PC-3 (cell line): ENCODE measurements at regions not wholly inside any gene's neighbourhood (a gene's known extent, or its start where the extent isn't known, plus 50 kb on each side); places are given as distances from the start of the nearest gene placed in this dataset.

Experiments
- ATAC-seq: fragments of 200-7000 bp; cut with Tn5 transposase; 2 replicates; pipeline ENCODE4 v1.9.1; 2020; ENCODE audit warnings: mild to moderate bottlenecking, moderate library complexity
- BruUV-seq: library from RNA; stranded (reverse); fragments of 400-500 nt; replicated peaks from 2 replicates; lab custom pipeline; 2021; lab: Mats Ljungman, UMichigan
- CTCF ChIA-PET: fragments of 300-600 bp; sonication (Branson Sonifier 250); formaldehyde crosslinking; loops from one replicate; lab custom pipeline; 2022; ENCODE audit warnings: antibody characterized with exemption; lab: Charles Lee
- POLR2A ChIA-PET: fragments of 300-600 bp; sonication (Branson Sonifier 250); formaldehyde crosslinking; loops from one replicate; lab custom pipeline; 2022; ENCODE audit warnings: antibody characterized with exemption; ENCODE audit not compliant: unreplicated experiment; lab: Charles Lee
- DNase-seq: peaks from one replicate; pipeline ENCODE4 v3.0.0-alpha.2; 2015
- H2AFZ ChIP-seq: fragments of 300-600 bp; sonication (generic); 2 replicates; pipeline ENCODE4 v1.6.0; 2016; ENCODE audit warnings: antibody characterized with exemption, low read length
- H3F3A ChIP-seq: fragments of 300-600 bp; sonication (generic); one replicate; pipeline ENCODE4 v1.6.0; 2017; ENCODE audit warnings: antibody characterized with exemption, low read length, control low read depth, mild to moderate bottlenecking; ENCODE audit not compliant: unreplicated experiment
- H3K27ac ChIP-seq: fragments of 300-600 bp; sonication (generic); 2 replicates; pipeline ENCODE4 v1.5.1; 2016; ENCODE audit warnings: mild to moderate bottlenecking, low read length
- H3K27me3 ChIP-seq: fragments of 300-600 bp; sonication (generic); 2 replicates; pipeline ENCODE4 v1.6.1; 2016; ENCODE audit warnings: low read length, mixed read lengths
- H3K36me3 ChIP-seq: fragments of 300-600 bp; sonication (generic); 2 replicates; pipeline ENCODE4 v1.6.1; 2016; ENCODE audit warnings: low read depth, mixed run types, low read length, mixed read lengths
- H3K4me1 ChIP-seq: fragments of 300-600 bp; sonication (generic); 2 replicates; pipeline ENCODE4 v1.5.1; 2016; ENCODE audit warnings: low read length; ENCODE audit not compliant: insufficient read depth
- H3K4me2 ChIP-seq: fragments of 300-600 bp; sonication (generic); 2 replicates; pipeline ENCODE4 v1.6.0; 2016; ENCODE audit warnings: low read length
- H3K4me3 ChIP-seq: fragments of 300-600 bp; sonication (generic); 2 replicates; pipeline ENCODE4 v1.5.1; 2016; ENCODE audit warnings: mild to moderate bottlenecking, low read length, mixed read lengths
- H3K79me2 ChIP-seq: fragments of 300-600 bp; sonication (generic); 2 replicates; pipeline ENCODE4 v1.6.1; 2017; ENCODE audit warnings: low read length, mixed read lengths
- H3K9ac ChIP-seq: fragments of 300-600 bp; sonication (generic); 2 replicates; pipeline ENCODE4 v1.6.0; 2016; ENCODE audit warnings: mild to moderate bottlenecking, low read length
- H3K9me2 ChIP-seq: fragments of 300-600 bp; sonication (generic); replicated peaks from 2 replicates; pipeline ENCODE4 v1.6.1; 2016; ENCODE audit warnings: mixed run types, low read length, mixed read lengths
- H3K9me3 ChIP-seq: fragments of 300-600 bp; sonication (generic); 2 replicates; pipeline ENCODE4 v1.6.1; 2016; ENCODE audit warnings: low read length, mixed read lengths
- H4K20me1 ChIP-seq: fragments of 300-600 bp; sonication (generic); 2 replicates; pipeline ENCODE4 v1.6.1; 2016; ENCODE audit warnings: low read length, mixed read lengths
- EZH2 ChIP-seq: fragments of 300-600 bp; sonication (generic); IDR thresholded peaks from one replicate; pipeline ENCODE4 v1.6.1; 2017; ENCODE audit warnings: antibody characterized with exemption, mild to moderate bottlenecking, low read length; ENCODE audit not compliant: unreplicated experiment
- EZH2phosphoT487 ChIP-seq: fragments of 300-600 bp; sonication (generic); IDR thresholded peaks from 2 replicates; pipeline ENCODE4 v1.6.1; 2018; ENCODE audit warnings: mild to moderate bottlenecking, antibody characterized with exemption, low read length, borderline replicate concordance
- intact Hi-C: fragments of 100-400 bp; cut with micrococcal nuclease; formaldehyde crosslinking; loops from 2 replicates; pipeline ENCODE4 v1.9.0; 2023
- TF ChIP-seq, protein P1 (sequence below): fragments of 300-600 bp; sonication (generic); conservative IDR thresholded peaks from 2 replicates; pipeline ENCODE4 v1.5.1; 2017; ENCODE audit warnings: antibody characterized with exemption, low read depth, mild to moderate bottlenecking, low read length

DNA sequence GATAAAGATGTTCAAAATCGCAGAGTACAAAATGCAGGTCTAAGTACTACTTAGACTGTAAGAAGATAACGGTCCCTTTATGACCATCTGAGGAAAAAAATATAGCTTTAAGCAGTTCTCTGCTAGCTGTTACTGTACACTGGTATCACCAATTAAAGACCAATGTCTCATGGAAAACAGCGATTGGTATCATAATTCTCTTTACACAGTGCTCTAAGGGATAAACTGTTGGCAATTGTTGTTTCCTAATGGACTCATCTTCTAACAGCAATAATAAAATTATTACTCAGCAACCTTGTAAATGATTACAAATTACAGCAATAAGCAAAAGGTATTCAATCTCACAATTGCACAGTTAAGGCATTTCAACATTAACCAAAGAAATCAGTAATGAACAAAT, 142.2 kb upstream of the DLGAP1 start:
- intact Hi-C loops: no loop called here
- Histone ChIP-seq H3K9ac (no peak overlapping the region), H3K9me3 (peaks cover 15% of the 10 kb centered on the region; the same call in 1 of the 2 replicates), H3F3A (no peaks in the 10 kb centered on the region), H3K79me2 (no peaks in the 10 kb centered on the region), H3K4me3 (no peak overlapping the region), H4K20me1 (no peaks in the 10 kb centered on the region), H3K27ac (no peak overlapping the region), H3K4me1 (no peaks in the 10 kb centered on the region), H2AFZ (no peak overlapping the region), H3K36me3 (no peaks in the 10 kb centered on the region), H3K27me3 (no peaks in the 10 kb centered on the region), H3K4me2 (no peak overlapping the region), H3K9me2 (no peaks in the 10 kb centered on the region)
- no TSS peak for BruUV-seq
- ATAC-seq: no peak
- no peak for DNase-seq
- ChIA-PET CTCF (no interaction called here), POLR2A (no interaction called here)
- TF ChIP-seq EZH2phosphoT487 (no peak), EZH2 (no peak)
- TF ChIP-seq, protein P1, sequence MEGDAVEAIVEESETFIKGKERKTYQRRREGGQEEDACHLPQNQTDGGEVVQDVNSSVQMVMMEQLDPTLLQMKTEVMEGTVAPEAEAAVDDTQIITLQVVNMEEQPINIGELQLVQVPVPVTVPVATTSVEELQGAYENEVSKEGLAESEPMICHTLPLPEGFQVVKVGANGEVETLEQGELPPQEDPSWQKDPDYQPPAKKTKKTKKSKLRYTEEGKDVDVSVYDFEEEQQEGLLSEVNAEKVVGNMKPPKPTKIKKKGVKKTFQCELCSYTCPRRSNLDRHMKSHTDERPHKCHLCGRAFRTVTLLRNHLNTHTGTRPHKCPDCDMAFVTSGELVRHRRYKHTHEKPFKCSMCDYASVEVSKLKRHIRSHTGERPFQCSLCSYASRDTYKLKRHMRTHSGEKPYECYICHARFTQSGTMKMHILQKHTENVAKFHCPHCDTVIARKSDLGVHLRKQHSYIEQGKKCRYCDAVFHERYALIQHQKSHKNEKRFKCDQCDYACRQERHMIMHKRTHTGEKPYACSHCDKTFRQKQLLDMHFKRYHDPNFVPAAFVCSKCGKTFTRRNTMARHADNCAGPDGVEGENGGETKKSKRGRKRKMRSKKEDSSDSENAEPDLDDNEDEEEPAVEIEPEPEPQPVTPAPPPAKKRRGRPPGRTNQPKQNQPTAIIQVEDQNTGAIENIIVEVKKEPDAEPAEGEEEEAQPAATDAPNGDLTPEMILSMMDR: no peak

DNA sequence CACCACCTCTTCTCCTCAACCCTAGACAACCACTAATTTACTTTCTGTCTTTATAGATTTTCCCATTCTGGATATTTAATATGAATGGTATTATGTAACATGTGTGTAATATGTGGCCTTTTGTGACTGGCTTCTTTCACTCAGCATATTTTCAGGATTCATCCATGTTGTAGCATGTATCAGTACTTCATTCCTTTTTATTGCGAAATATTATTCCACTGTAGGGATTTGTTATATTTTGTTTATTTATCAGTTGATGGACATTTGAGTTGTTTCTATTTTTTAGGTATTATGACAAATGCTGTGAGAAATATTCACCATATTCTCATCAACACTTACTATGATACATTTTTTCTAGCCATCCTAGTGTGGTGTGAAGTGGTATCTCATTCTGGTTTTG, 138.8 kb upstream of the DLGAP1 start:
- DNase-seq (no peak), ATAC-seq (no peak)
- Histone ChIP-seq H3K36me3 (no peaks in the 10 kb centered on the region), H3K4me2 (no peak overlapping the region), H3K27ac (no peak overlapping the region), H3K9me2 (no peaks in the 10 kb centered on the region), H3K27me3 (no peaks in the 10 kb centered on the region), H4K20me1 (no peaks in the 10 kb centered on the region), H3K9me3 (0 out of 2 replicates have a peak, but pooled peaks cover 15% of the 10 kb centered on the region), H3F3A (no peaks in the 10 kb centered on the region), H3K4me3 (no peak overlapping the region), H3K9ac (no peak overlapping the region), H2AFZ (no peak overlapping the region), H3K4me1 (no peaks in the 10 kb centered on the region), H3K79me2 (no peaks in the 10 kb centered on the region)
- POLR2A ChIA-PET: no interaction called here
- intact Hi-C loops: no loop called here
- CTCF ChIA-PET: no interaction called here
- BruUV-seq: no TSS peak
- TF ChIP-seq, protein P1: no peak
- TF ChIP-seq EZH2phosphoT487 (no peak), EZH2 (no peak)

DNA sequence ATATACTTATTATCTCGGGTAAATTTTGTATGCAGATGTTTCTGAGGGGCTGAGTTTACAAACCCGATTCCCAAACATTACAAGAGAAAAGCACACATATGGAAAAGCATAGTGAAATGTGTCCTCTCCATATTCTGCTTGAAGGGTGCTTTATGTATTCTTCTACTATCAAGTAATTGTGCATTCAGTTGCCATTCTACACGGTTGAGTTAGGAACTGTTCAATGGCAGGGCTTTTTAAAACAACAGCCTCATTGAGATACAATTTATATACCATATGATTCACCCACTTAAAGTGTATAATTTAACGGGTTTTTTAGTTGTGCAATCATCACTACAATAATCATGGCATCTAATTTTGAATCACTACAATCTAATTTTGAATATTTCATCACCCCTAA, 138.4 kb upstream of the DLGAP1 start:
- H3F3A ChIP-seq: no peaks in the 10 kb centered on the region
- H3K4me1 ChIP-seq: no peaks in the 10 kb centered on the region
- H3K27me3 ChIP-seq: no peaks in the 10 kb centered on the region
- TF ChIP-seq, protein P1: no peak
- no peak for TF ChIP-seq EZH2
- TF ChIP-seq EZH2phosphoT487: no peak
- H3K4me3 ChIP-seq: no peak overlapping the region
- no peaks in the 10 kb centered on the region for H3K36me3 ChIP-seq
- no peak overlapping the region for H3K4me2 ChIP-seq
- H3K9me3 ChIP-seq: 0 out of 2 replicates have a peak, but pooled peaks cover 15% of the 10 kb centered on the region
- ChIA-PET CTCF (no interaction called here), POLR2A (no interaction called here)
- no peaks in the 10 kb centered on the region for H3K79me2 ChIP-seq
- no TSS peak for BruUV-seq
- ATAC-seq (no peak), DNase-seq (no peak)
- H4K20me1 ChIP-seq: no peaks in the 10 kb centered on the region
- no peaks in the 10 kb centered on the region for H3K9me2 ChIP-seq
- intact Hi-C loops: no loop called here
- no peak overlapping the region for H3K9ac ChIP-seq
- no peak overlapping the region for H2AFZ ChIP-seq
- no peak overlapping the region for H3K27ac ChIP-seq
